NK-92 (cell line): ENCODE measurements at regions not wholly inside any gene's neighbourhood (a gene's known extent, or its start where the extent isn't known, plus 50 kb on each side); places are given as distances from the start of the nearest gene placed in this dataset.

Experiments used
- DNase-seq: peaks from one replicate; lab custom pipeline; 2025; ENCODE audit not compliant: unreplicated experiment; lab: John Stamatoyannopoulos, UW

DNA sequence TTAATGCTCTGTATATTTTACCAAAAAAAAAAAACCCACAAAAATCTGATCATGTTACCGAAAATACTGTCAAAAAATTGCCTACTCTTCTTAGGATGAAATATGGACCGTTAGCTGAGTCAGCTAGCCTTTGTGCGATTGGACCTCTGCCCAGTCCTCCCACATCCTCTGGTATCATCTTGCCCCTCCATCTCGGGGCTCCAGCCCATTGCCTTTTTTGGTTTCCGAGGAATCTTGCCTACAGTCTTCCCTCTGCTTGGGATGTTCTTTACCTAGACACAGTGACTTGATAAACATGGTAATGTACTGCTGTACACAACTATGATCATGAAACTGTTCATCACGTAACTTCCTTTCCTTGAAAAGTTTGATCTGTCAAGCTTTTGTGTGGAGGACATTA is 371.4 kb downstream of the SV2B start:
- DNase-seq = no peak

DNA sequence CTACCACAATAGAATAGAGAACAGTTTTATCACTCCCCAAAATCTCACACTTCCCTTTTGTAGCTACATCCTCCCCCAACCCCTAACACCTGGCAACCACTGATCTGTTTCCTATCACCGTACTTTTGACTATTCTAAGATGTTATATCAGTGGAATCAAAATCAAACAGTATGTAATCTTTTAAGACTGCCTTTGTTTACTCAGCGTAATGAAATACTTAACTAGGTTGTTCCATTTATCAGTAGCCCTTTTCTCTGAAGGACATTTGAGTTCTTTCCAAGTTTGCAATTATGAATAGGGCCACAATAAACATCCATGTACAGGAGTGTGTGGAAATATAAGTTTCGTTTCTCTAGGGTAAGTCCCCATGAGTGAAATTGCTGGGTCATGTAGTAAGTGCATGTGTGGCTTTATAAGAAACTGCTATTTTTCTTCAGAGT is 372.3 kb downstream of the SV2B start:
- DNase-seq = no peak

DNA sequence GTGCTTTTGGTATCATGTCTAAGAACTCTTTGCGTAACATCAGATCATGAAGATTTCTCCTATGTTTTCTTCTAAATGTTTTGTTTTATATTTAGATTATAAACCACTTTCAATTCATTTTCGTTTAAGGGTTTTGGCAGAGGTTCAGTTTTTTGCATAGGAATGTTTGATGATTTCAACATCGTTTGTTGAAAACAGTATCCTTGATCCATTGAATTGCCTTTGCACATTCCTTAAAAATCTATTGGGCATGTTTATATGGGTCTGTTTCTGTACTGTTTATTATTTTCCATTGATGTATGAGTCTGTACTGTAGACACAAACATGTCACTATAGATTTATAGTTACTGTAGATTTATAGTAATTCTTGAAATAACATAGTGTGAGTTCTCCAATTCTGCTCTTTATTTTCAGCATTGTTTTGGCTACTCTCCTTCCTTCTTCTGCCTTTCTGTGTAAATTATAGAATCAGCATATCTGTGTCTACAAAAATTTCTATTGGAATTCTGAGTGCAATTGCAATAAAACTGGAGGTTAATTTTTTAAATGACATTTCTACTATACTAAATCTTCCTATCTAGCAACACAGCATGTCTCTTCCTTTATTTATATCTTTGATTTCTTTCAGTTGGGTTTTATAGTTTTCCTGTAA is 374.0 kb downstream of the SV2B start:
- no peak for DNase-seq

DNA sequence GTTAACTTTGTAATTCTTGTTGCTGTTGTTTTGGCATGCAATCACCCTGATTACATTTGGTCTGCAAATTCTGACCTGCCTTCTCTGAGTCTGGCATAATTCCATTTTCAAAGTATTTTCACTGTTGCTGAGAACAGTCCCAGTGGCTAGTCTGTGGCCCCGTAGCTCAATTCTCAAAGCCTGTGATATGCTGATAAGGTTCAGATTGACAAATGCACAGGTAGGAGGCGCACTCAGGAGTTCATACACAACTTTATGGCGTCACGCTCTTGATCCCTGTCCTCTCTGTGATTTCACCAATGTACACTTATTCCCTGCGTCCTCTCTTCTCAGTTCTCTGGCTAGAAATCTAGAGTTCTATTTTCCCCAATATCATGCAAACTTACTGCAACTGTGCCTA is 376.6 kb upstream of the SLCO3A1 start:
- DNase-seq = no peak

DNA sequence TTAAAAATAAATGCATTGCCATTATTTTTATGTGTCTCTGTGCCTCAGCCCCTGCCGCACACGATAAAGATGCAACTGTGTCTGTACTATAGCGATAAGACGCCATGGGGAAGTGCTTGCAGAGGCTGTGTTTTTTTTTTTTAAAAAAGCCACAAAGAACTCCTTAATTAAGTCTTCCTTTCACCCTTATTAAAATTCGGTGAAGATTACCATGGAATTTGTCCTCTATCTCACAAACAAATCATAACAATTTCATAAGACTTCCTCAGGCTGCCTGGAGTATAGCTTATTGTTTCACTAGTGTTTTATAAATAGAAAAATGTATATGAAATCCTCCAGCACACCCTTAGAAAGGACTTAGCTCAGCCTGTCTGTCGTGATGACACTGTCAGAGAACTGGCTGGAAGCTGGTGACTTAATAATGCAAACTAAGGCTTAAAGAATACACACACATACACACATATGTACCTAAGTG is 374.8 kb upstream of the SLCO3A1 start:
- no peak for DNase-seq

DNA sequence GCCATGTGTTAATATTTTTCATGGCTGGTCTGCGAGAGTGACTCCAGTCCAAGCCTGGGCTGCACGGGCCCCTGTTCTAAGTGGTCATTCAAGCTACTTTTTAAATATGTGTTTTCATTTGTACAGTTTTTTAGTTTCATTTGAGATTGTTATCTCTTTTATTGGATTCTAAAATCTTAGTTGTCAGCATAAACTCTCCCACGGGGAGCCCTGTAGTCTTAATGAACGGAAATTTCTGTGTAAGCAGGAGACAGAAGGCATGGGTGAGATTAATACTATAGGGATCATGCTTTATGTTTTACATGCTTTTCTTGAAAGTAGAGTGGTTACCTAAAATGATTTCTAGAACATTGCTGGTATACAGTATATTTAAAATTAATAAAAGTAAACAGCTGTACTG is 373.1 kb upstream of the SLCO3A1 start:
- no peak for DNase-seq

DNA sequence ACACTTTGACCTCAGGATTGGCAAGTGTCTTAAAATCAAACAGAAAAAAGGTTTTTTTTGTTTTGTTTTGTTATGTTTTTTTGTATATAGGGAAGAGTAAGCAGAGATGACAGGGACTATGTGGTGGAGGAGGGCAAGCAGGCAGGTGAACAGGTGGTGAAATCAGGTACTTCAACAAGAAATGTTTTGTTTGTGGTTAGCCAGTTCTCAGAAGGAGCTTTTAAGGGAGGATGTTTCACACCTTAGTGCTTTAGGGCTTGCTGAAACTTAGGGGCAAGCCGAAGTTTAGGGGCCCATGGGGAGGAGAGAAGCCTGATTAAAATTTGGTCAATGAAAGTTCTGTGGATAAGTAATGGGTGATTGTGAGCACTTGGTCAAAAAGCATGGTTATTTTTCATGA is 370.7 kb upstream of the SLCO3A1 start:
- no peak for DNase-seq

DNA sequence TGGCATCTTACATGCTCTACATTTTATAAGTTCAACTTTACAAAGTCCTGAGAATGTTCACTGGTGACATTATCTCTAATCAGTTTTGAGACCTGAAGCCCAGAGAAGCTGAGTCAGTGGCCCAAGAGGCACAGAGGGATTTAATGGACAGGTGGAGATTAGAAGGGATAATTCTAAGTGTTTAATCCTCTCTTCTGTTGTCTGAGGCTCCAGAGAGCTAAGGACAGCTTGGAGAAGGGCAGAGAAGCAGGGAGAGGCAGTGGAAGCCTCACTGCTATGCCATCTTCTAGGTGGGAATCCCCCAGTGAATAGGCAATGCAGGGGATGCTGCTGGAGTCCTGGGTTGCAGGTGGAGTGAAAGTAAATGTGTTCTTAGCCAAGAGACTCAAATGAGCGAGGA is 369.4 kb upstream of the SLCO3A1 start:
- DNase-seq = no peak

DNA sequence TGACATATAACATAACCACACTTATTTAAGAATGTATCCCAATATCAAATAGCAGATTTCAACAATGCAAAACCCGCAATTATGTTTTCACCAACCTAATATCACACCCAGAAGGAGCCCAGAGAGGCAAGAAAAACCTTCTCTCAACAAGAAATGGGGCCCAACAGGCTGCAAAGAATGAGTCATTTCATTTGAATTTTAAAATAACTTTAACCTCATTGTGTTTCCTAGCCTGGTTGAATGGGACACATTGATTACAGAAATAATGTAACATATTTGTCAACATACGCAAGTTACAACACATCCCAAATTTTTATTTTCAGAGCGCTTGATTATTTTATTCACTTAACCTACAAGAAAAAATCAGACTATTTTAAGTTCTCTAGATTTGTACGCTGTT is 365.1 kb upstream of the SLCO3A1 start:
- DNase-seq = no peak

DNA sequence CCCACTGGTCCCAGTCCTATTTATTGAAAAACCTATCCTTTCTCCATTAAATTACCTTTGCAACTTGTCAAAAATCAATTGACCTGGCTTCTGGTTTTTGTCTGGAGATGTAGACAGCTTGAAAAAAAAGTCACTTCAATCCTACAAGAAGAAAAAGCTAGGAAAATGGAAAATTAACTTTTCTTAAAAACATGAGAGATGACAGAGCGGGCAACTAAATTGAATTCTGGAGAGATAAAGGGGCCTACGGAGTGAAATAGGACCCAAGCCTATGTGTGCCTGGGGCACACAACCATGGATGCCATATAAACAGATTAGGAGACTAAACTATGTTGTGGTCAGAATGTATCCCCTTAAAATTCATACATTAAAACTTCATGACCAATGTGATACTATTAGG is 363.3 kb upstream of the SLCO3A1 start:
- DNase-seq = no peak

DNA sequence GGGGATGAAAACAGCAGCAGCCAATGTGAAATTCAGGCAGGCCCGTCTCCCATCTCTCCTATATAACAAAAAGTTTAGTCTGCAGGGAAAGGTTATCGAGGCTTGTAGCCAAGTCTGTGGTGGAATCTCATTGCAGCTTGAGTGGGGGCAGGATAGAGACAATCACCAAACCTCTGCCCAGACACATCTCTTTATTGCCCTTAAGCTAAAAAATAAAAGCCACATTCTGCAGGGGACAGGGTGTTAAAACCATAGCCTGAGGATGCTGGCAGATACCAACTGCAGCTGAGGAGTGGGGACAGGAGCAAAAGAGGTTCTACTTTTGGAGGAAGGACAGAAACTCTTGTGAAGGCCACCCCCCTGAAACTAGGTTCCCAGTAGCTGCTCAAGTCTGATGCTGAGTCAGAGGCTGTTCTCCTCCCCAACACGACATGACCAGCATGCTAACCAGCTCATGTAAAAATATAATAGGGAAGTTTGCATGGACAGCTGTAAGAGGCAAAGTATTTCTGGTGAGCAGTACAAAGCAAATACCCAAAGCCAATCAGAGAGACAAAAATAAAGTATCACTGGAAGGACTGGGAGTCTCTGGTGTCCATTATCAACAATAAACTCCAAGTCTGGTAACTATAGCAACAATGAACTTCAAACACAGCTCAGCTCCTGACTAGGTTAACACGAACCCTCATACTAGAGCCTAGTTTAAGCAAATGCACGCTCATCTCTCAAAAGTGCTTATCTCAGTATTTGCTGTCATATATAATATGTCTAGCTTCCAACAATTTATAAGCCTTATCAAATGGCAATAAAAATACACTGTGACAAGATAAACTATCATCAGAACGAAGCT is 362.2 kb upstream of the SLCO3A1 start:
- DNase-seq = peak; percentile 17

DNA sequence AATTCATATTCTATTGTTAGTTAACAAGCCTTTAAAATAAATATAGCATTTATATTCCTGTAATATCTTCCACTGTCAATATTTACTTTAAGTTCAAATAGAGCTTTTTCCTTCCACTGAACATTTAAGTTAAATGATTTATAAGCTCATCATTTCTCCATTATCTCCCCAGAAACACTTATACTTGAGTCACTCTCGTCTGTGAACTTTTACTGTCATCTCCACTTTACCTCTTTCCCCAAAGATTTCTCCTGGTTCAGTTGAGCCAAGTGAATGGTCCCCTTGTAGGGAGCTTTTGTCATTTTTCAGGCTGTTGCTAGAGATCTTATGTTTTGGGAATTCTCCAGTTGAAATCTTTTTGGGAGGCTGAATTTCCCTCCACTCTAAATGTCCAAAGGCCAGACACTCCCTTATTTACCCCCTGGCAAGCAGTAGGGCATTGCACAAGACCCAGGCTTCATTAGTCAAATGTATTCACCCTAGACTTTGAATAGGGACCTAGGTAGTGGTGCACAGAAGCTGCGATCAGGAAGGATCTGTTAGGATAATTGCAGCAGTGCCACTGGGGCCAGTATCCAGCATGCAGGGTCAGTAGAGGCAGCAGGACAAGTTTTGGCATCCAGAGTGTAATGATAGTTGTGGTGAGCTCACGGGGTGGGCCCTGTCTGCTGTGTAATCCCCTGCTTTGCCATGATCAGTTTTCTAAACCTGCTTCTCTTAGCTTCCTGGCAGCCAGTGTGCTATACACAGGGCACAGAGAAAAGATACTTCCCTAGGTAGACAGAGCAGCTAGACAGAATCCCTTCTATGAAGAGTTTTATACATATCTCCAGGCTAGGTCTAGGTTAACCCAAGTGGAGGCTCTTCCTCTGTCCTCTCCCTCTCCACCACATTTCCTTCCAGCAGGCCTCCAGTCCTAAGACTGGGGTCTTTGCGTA is 356.5 kb upstream of the SLCO3A1 start:
- DNase-seq = no peak

DNA sequence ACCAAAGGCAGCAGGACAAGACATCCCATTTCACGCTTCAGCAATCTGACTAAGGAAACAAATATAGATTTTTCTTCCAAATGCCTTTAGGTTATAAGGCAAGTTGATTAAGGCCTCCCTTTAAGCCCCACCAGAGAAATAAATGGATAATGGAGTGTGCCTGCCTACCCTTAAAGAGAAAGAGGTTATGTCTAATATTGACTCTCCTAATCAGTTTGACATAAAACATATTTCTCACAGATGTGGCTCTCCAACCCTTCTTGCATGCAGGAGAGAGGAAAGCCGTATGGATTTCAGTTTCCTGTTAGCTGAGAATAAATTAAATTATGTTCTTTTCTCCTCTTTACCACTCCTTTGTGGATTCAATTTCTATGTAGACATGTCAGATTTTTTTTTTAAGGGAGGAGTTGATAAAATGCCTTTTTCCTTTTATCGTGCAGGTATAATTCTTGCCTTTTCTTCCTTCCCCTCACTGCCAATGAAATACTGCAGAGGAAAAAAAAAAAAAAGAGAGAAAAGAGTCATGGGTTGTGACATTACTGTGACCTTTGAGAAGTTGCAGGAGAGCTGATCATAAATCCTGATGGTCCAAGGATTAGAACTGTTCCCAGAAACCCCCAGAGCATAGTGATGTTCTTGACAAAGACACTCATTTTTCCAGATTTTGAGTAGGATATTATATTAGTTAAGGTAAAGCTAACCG is 355.3 kb upstream of the SLCO3A1 start:
- DNase-seq = no peak

DNA sequence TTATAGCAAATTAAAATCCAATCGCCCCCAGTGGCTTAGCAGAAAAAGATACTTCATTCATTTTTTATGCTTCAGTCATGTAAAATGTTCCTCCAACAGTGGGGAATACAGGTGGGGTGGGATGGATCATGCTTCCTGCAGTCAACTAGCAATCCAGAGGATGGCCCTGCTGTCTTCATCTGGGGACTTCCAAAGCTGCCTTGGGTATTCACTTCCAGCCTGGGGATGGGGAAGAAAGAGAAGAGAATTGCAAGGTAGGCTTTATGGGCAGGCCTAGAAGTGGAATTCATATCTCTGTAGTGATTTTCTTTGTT is 354.8 kb upstream of the SLCO3A1 start:
- DNase-seq = no peak

DNA sequence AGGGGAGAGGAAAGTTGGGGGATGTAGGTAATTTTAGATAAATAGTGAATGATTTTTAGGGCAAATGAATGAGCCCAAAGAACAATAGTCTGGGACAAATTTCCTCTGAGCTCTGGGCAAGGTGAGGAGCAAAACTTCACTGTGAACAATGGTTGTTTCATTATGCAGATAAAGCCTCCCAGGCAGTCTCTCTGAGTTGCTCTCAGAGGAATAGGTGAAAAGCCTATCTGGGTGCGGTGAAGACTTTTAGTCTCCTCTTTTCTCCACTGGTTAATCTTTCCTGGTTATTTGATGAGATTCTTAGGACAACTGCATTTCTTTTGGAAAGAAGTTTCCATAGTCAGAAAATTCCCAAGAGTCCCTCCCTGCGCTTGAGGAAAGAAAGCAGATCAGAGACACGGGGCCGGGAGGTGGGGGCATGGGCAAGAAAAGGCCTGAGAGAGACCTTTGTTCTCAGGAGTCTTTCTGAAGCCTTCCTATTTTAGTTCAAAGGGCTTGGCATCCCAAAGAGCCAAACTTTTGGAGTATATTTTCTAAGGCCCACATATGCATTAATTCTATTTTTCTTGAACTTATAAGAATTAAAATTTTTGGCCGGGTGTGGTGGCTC is 353.6 kb upstream of the SLCO3A1 start:
- DNase-seq = no peak

DNA sequence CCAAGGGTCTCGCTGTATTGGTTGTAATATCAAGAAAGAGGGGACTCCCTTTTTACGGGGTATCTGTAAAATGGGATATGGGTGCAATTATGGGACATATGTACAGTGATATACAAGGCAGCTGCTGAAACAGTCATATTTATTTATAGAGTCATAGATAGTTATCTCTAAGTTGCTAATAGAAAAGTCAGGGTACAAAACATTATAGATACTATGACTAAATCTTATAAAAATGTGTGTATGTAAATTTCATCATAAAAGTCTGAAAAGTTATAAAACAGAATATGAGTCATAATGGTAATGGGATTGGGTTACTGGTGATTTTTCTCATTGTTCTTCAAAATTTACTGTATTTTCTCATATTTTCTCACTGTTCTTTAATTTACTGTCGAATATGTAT is 344.9 kb upstream of the SLCO3A1 start:
- no peak for DNase-seq

DNA sequence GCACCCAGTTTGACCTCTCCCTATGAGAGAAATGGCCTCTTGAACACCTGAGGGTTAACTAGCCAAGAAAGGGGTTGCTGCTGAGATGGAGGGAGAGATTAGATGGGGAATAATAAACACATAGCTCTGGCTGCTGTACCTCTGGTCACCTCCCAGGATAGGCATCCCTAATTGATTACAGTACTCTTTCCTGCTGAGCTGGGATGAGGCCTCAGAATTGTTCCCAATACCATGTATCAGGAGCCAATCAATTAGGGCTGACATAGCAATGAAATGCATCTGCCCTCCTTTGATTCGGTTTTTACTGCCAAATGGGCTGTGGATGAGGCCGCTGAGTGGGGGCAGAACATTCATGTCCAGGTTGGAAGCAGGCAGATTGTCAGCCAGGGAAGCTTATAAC is 339.4 kb upstream of the SLCO3A1 start:
- no peak for DNase-seq

DNA sequence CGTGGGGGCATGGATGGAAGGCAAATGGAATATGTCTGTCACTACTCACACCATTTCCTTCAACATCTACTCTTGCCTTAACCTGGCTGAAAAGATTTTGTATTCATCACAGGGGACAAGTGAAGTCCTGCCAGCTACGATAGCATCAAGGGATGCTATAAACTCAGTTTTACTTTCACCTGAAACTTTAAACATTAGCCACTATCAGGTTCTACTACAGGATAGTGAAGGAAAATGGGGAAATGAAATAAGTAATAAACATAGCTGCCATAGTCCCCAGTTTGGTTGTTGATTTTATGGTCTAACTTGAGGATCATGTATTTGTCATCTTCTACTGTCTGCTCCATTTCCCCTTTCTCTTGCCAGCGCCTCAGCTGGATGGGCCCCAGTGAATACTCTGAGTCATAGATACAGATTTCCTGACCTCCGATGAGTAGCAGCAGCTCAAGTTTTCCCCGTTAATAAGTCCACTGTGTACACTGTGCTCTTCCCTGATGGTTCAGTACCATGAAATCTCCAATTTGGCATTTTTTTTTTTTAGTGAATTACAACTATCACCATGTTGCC is 338.2 kb upstream of the SLCO3A1 start:
- no peak for DNase-seq

DNA sequence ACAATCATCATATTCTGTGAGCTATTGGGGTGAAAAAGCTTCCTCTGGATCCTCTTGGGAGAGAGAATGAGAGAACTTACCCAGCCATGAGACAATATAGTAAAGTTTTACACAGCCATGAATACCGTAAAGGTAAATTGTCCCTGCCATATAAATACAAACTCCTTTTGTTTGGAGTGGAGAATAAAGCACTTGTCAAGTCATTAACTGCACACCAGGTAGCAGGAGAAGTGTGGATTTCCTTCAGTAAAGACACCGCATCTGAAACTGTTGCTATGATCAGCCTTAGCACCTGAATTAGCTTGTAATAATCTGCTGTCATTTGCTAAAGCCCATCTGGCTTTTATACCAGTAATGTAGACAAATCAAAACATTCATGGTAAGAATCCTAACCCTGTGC is 336.6 kb upstream of the SLCO3A1 start:
- DNase-seq = no peak

DNA sequence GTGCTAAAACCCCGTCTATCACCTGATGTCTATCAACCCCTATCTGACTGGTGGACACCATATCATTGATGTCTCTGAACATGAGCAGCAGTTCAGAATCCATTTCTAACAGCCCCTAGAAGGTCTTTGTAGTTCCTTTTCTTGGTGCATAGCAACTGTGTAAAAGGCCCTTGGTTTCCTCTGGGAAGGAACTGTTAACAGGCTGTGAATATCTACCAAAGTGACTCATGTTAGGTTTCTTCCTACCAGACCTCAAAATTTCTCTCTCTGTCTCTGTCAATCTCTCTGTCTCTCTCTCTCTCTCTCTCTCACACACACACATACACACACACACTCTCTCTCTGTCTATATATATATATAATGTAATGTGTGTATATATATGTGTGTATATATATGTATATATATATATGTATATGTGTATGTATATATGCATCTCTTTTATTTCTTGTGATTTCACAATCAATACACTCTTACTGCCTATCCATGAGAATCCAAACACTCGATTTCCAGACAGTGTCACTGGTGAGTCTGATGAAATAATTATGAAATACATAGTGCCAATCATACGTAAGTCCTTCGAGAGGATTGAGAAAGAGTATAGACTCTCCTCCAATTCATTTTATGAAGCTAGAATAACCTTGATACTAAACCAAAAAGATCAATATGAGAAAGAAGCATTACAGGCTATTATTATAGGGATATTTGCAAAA is 335.9 kb upstream of the SLCO3A1 start:
- no peak for DNase-seq
